DMS153 treated with DMSO at 0.1 percent for 48 hours (cell line): ENCODE measurements at regions not wholly inside any gene's neighbourhood (a gene's known extent, or its start where the extent isn't known, plus 50 kb on each side); places are given as distances from the start of the nearest gene placed in this dataset.
"Not testable (repeated sequence)": the region's sequence is repeated elsewhere in the genome, so short reads cannot be mapped to it uniquely, and the experiment has no call there.

Source experiments
- DNase-seq: peaks from one replicate; lab custom pipeline; 2025; ENCODE audit not compliant: unreplicated experiment; lab: John Stamatoyannopoulos, UW

DNA sequence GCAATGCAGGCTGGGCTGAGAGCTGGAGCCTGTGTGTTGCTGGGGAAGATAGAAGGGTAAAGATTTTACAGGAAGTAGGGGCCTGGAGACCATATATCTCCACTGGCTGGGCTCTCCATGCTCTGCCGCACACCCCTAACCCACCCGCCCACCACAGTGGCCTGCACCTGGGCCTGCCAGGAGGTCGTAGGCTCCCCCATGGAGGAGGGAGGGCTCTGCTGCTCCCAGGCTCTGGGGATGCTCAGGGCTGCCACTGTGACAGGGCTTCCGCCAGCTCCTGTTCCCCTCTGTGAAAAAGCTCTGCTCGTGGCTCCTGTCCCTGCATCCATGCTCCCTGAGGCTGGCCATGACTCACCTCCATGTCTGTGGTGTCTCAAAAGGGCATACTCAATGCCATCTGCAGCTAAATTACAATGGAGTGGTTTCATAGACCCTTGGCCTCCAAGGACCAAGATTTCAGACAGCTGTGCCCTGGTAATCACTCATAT lies 106.0 kb downstream of the CXCL12 start:
- no peak for DNase-seq

DNA sequence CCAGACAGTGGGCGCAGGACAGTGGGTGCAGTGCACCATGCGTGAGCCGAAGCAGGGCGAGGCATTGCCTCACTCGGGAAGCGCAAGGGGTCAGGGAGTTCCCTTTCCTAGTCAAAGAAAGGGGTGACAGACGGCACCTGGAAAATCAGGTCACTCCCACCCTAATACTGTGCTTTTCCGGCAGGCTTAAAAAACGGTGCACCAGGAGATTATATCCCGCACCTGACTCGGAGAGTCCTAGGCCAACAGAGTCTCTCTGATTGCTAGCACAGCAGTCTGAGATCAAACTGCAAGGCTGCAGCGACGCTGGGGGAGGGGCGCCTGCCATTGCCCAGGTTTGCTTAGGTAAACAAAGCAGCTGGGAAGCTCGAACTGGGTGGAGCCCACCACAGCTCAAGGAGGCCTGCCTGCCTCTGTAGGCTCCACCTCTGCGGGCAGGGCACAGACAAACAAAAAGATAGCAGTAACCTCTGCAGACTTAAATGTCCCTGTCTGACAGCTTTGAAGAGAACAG lies 116.4 kb downstream of the CXCL12 start:
- not testable (repeated sequence) for DNase-seq

GRCh38 chr10:44267007-44267406 lies 117.9 kb downstream of the CXCL12 start:
- DNase-seq: no peak

- no peak for DNase-seq
Observed at GRCh38 chr10:44264244-44264643, 120.7 kb downstream of the CXCL12 start.

DNA sequence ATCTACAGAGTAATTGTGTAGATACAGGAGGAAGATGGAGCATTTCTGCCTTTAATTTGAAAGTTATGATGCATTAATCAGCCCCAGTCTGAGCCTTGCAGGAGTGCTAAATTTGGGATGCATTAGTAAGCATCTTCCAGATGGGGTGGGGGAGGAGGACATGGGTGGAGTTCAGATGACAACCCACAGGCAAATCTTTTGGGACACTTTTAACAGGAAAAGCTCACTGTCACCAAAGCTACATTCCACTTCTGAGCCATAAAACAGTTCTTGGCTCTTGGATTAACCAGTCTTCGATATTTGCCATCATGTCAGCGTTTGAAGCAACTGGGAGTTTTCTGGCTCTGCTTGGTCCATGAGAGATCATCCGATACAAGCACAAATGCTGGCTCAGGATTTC lies 121.1 kb downstream of the CXCL12 start:
- no peak for DNase-seq

GRCh38 chr10:44262551-44263251 lies 122.2 kb downstream of the CXCL12 start:
- no peak for DNase-seq

- no peak for DNase-seq
Observed at GRCh38 chr10:44261710-44262455, 123.0 kb downstream of the CXCL12 start.

GRCh38 chr10:44261296-44261695 lies 123.6 kb downstream of the CXCL12 start:
- no peak for DNase-seq

DNA sequence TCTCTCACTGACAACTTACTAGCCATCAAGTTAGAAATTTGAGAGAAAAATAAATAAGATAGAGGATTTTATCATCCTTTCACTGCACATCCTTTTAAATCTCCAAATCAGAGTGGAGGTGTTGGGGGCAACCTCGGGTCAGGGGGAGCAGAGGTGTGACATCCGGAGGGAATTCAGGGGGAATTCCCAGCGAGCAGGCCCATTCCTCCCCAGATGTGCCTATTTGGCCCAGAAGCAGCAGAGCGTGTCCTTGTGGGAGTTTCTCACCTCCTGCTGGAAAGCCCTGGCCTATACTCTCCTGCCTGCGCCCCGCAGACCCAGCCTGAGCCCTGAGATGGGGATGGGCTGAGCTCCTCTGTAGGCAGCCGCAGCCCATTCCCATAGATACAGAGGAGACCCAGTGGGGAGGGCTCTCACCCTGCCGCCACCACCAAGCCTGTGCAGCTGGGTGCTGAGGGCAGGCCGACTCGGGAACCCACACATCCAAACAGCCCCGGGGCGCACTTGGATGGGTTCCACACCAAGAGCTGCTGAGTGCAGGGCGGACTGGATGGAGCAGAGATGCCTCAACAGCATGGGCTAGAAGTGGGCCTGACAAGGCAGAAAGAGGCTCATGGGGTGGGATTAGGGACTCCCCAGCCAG lies 124.5 kb downstream of the CXCL12 start:
- no peak for DNase-seq

GRCh38 chr10:44259090-44259874 lies 125.6 kb downstream of the CXCL12 start:
- DNase-seq: no peak

- no peak for DNase-seq
Observed at GRCh38 chr10:44258460-44259089, 126.3 kb downstream of the CXCL12 start.

GRCh38 chr10:44258019-44258418 lies 126.9 kb downstream of the CXCL12 start:
- DNase-seq: no peak

GRCh38 chr10:44253769-44254462 lies 131.0 kb downstream of the CXCL12 start:
- DNase-seq: no peak

- not testable (repeated sequence) for DNase-seq
Observed at GRCh38 chr10:44252631-44253030, 132.3 kb downstream of the CXCL12 start.

GRCh38 chr10:44249933-44250332 lies 135.0 kb downstream of the CXCL12 start:
- DNase-seq: not testable (repeated sequence)

- no peak for DNase-seq
Observed at GRCh38 chr10:44249490-44249889, 135.4 kb downstream of the CXCL12 start.

- DNase-seq: not testable (repeated sequence)
Observed at GRCh38 chr10:44246700-44247099, 138.2 kb downstream of the CXCL12 start.

DNA sequence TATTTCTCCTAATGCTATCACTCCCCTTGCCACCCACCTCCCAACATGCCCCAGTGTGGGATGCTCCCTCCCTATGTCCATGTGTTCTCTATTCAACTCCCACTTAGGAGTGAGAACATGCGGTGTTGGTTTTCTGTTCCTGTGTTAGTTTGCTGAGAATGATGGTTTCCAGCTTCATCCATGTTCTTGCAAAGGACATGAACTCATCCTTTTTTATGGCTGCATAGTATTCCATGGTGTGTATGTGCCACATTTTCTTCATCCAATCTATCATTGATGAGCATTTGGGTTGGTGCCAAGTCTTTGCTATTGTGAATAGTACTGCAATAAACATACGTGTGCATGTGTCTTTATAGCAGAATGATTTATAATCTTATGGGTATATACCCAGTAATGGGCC lies 138.6 kb downstream of the CXCL12 start:
- DNase-seq: not testable (repeated sequence)

- DNase-seq: no peak
Observed at GRCh38 chr10:44245601-44245938, 139.3 kb downstream of the CXCL12 start.
